ENCODE measurements at regions not wholly inside any gene's neighbourhood (a gene's known extent, or its start where the extent isn't known, plus 50 kb on each side); places are given as distances from the start of the nearest gene placed in this dataset.

DNA sequence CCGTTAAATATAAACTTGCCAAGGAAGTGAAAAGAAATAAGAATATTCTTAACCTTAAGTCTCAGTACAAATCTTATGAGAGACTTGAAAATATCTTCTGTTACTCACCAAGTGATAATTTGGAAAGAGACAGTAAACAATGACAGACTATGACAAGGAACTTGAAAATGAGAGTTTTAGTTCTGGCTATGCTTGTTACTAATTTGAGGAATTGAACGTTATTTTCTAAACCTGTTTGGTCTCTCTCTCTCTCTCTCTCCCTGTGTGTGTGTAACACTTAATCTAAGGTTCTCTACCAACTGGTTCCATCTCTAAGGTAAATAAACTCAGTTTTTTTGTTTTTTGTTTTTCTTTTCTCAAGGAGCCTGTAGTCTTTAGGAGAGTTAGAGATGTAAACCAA lies 161.8 kb downstream of the AMY1C start:
- TF ChIP-seq EP300 (IDR thresholded peaks at IDR 0.05) (no peak), CTCF (IDR thresholded peaks at IDR 0.05) (no peak), POLR2A (IDR thresholded peaks at IDR 0.05) (no peak)
